B cell (primary cell): ENCODE measurements at regions not wholly inside any gene's neighbourhood (a gene's known extent, or its start where the extent isn't known, plus 50 kb on each side); places are given as distances from the start of the nearest gene placed in this dataset.

ENCODE experiments used
- CTCF ChIP-seq: fragments of 200-600 bp; IDR thresholded peaks from one replicate; pipeline ENCODE4 v1.8.0; 2022; ENCODE audit warnings: antibody characterized with exemption, mild to moderate bottlenecking
- EZH2 ChIP-seq: IDR thresholded peaks from 2 replicates; pipeline ENCODE4 v1.6.1; 2012; ENCODE audit warnings: borderline replicate concordance, low read depth, mild to moderate bottlenecking, moderate library complexity, low read length; ENCODE audit not compliant: insufficient read depth, poor library complexity, severe bottlenecking

- TF ChIP-seq CTCF, result no peak
- TF ChIP-seq EZH2, result no peak
Observed at GRCh38 chr16:86707171-86707570, 128.8 kb downstream of the FOXL1 start.
